Progenitor cell of endocrine pancreas (in vitro differentiated cells): ENCODE measurements at regions not wholly inside any gene's neighbourhood (a gene's known extent, or its start where the extent isn't known, plus 50 kb on each side); places are given as distances from the start of the nearest gene placed in this dataset.

Experiments
- DNase-seq: peaks from one replicate; pipeline ENCODE4 v3.0.0; 2021; ENCODE audit warnings: low spot score; ENCODE audit not compliant: unreplicated experiment
- H3K27ac Mint-ChIP-seq: 2 replicates; pipeline ENCODE4 v1.8.0; 2021; ENCODE audit warnings: mild to moderate bottlenecking, moderate library complexity, mixed read lengths
- H3K27me3 Mint-ChIP-seq: 2 replicates; pipeline ENCODE4 v1.8.0; 2021; ENCODE audit warnings: mixed read lengths
- H3K36me3 Mint-ChIP-seq: 2 replicates; pipeline ENCODE4 v1.8.0; 2022; ENCODE audit warnings: mixed read lengths; ENCODE audit not compliant: insufficient read depth
- H3K4me1 Mint-ChIP-seq: 2 replicates; pipeline ENCODE4 v1.8.0; 2021; ENCODE audit warnings: low read depth, mixed read lengths
- H3K4me3 Mint-ChIP-seq: 2 replicates; pipeline ENCODE4 v1.8.0; 2021; ENCODE audit warnings: low read depth, mild to moderate bottlenecking, moderate library complexity, mixed read lengths
- H3K9me3 Mint-ChIP-seq: 2 replicates; pipeline ENCODE4 v1.8.0; 2021; ENCODE audit warnings: low read depth, mixed read lengths
- TF ChIP-seq, protein P1 (sequence below): fragments of 200-600 bp; sonication (generic); IDR thresholded peaks from one replicate; pipeline ENCODE4 v1.5.0; 2021; ENCODE audit warnings: antibody characterized with exemption, mild to moderate bottlenecking; ENCODE audit not compliant: unreplicated experiment

GRCh38 chr4:132240081-132240480 lies 909.0 kb upstream of the PCDH10 start:
- Mint-ChIP-seq H3K4me3 (no peak overlapping the region), H3K36me3 (no peaks in the 10 kb centered on the region), H3K27ac (no peak overlapping the region), H3K9me3 (peaks cover 11% of the 10 kb centered on the region), H3K27me3 (no peaks in the 10 kb centered on the region), H3K4me1 (peaks cover 7% of the 10 kb centered on the region)
- no peak for DNase-seq
- TF ChIP-seq, protein P1, sequence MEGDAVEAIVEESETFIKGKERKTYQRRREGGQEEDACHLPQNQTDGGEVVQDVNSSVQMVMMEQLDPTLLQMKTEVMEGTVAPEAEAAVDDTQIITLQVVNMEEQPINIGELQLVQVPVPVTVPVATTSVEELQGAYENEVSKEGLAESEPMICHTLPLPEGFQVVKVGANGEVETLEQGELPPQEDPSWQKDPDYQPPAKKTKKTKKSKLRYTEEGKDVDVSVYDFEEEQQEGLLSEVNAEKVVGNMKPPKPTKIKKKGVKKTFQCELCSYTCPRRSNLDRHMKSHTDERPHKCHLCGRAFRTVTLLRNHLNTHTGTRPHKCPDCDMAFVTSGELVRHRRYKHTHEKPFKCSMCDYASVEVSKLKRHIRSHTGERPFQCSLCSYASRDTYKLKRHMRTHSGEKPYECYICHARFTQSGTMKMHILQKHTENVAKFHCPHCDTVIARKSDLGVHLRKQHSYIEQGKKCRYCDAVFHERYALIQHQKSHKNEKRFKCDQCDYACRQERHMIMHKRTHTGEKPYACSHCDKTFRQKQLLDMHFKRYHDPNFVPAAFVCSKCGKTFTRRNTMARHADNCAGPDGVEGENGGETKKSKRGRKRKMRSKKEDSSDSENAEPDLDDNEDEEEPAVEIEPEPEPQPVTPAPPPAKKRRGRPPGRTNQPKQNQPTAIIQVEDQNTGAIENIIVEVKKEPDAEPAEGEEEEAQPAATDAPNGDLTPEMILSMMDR, result no peak

DNA sequence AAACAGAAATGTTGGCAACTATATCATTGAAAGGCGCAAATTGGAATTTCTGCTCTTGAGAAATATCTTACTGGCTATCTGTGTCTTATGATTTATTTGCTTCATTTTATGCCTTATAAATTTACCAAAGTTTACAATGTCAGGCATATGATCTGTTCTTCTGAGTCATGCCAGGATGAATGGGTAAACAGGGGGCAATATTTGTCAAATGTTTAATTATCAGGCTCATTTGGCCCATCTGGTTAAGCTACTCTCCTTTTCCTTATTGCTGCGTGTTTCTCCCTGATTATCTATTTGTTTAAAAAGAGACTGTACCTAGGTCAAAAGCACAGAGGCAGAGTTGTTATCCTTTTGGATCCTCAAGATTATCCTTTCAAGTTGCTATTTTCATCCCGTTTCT lies 903.8 kb upstream of the PCDH10 start:
- TF ChIP-seq, protein P1, result no peak
- H3K4me1 Mint-ChIP-seq, result peaks cover 12% of the 10 kb centered on the region
- H3K9me3 Mint-ChIP-seq, result peaks cover 11% of the 10 kb centered on the region
- no peak overlapping the region for H3K27ac Mint-ChIP-seq
- no peaks in the 10 kb centered on the region for H3K36me3 Mint-ChIP-seq
- H3K4me3 Mint-ChIP-seq, result no peak overlapping the region
- no peaks in the 10 kb centered on the region for H3K27me3 Mint-ChIP-seq
- no peak for DNase-seq

- no peak overlapping the region for H3K27ac Mint-ChIP-seq
- H3K27me3 Mint-ChIP-seq, result no peaks in the 10 kb centered on the region
- DNase-seq, result no peak
- no peak overlapping the region for H3K4me3 Mint-ChIP-seq
- H3K9me3 Mint-ChIP-seq, result no peaks in the 10 kb centered on the region
- no peaks in the 10 kb centered on the region for H3K36me3 Mint-ChIP-seq
- TF ChIP-seq, protein P1, result no peak
- no peaks in the 10 kb centered on the region for H3K4me1 Mint-ChIP-seq
Measured at GRCh38 chr4:132264176-132264575, 884.9 kb upstream of the PCDH10 start.

GRCh38 chr4:132266374-132266773 lies 882.7 kb upstream of the PCDH10 start:
- H3K27me3 Mint-ChIP-seq, result no peaks in the 10 kb centered on the region
- TF ChIP-seq, protein P1, result no peak
- H3K27ac Mint-ChIP-seq, result no peak overlapping the region
- no peaks in the 10 kb centered on the region for H3K36me3 Mint-ChIP-seq
- H3K9me3 Mint-ChIP-seq, result no peaks in the 10 kb centered on the region
- no peak for DNase-seq
- no peaks in the 10 kb centered on the region for H3K4me1 Mint-ChIP-seq
- H3K4me3 Mint-ChIP-seq, result no peak overlapping the region

DNA sequence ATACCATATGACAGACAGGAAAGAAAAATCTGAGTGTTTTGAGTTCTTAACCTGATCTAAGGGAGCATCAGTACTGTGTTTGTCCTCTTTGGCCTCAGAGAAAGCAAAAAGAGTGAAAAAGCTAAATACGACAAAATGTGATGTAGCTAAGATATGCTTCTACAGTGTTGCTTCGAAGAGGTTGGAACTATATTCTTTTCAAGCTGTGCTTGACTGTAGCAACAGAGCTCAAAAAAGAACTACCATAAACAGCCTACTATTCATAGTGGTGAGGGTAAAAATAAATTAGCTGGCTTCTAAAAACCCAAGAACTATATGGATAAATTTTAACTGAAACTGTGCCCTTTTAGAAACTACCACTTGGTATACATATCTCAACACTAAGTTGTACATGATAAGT lies 881.8 kb upstream of the PCDH10 start:
- H3K27ac Mint-ChIP-seq, result no peak overlapping the region
- H3K27me3 Mint-ChIP-seq, result no peaks in the 10 kb centered on the region
- TF ChIP-seq, protein P1, result no peak
- no peak overlapping the region for H3K4me3 Mint-ChIP-seq
- H3K36me3 Mint-ChIP-seq, result no peaks in the 10 kb centered on the region
- no peak for DNase-seq
- H3K9me3 Mint-ChIP-seq, result no peaks in the 10 kb centered on the region
- no peaks in the 10 kb centered on the region for H3K4me1 Mint-ChIP-seq
